GM12892 (cell line): ENCODE measurements at regions not wholly inside any gene's neighbourhood (a gene's known extent, or its start where the extent isn't known, plus 50 kb on each side); places are given as distances from the start of the nearest gene placed in this dataset.

Experiments
- POLR2A ChIP-seq: IDR thresholded peaks from 2 replicates; pipeline ENCODE4 v1.6.1; 2011; ENCODE audit warnings: low read depth, low read length, control low read depth
- POLR2AphosphoS5 ChIP-seq: IDR thresholded peaks from 2 replicates; pipeline ENCODE4 v1.6.1; 2011; ENCODE audit warnings: low read depth, low read length, control low read depth
- TAF1 ChIP-seq: IDR thresholded peaks from 2 replicates; pipeline ENCODE4 v1.6.1; 2011; ENCODE audit warnings: low read depth, mild to moderate bottlenecking, control low read depth, low read length, borderline replicate concordance

GRCh38 chr5:124553911-124554310 is 192.5 kb downstream of the ZNF608 start:
- TF ChIP-seq TAF1 (no peak), POLR2AphosphoS5 (no peak), POLR2A (no peak)
